ENCODE measurements at regions not wholly inside any gene's neighbourhood (a gene's known extent, or its start where the extent isn't known, plus 50 kb on each side); places are given as distances from the start of the nearest gene placed in this dataset.

DNA sequence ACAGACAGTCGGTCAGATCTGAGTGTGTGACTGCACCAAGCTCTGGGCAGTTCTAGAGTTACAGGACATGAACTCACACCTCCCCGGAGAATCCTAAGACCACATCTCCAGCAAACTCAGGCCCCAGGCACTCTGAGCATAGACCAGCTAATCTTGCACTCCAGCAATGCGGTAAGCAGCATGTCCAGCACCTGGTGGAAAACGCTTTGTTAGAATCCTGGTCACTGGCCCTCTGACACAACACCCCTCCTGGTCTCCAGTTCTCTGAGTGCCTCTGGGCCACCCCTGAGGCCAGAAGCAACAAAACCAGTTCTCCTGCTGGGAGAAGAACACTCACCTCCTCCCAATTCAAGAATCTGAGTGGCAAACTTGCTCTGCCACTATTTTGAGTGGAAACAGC is 82.7 kb upstream of the TMEM45B start:
- Histone ChIP-seq H3K4me3 (ENCODE audit: low read depth in 2 of 2, low read length in 2 of 2) (no peak overlapping the region), H3K27me3 (ENCODE audit: control insufficient read depth, insufficient read depth, low read length) (no peaks in the 10 kb centered on the region; the same call in none of the 2 replicates), H3K27ac (ENCODE audit: low read length) (no peak overlapping the region), H3K9me3 (ENCODE audit: control insufficient read depth, insufficient read depth, low read depth, low read length) (no peaks in the 10 kb centered on the region), H3K36me3 (ENCODE audit: control insufficient read depth, insufficient read depth, low read length) (no peaks in the 10 kb centered on the region), H3K4me1 (ENCODE audit: control insufficient read depth, insufficient read depth, low read length) (no peaks in the 10 kb centered on the region; the same call in 1 of the 2 replicates)
- POLR2A ChIA-PET = no interaction called here
- ATAC-seq (0 out of 2 replicates have a peak, but pooled peaks have one; percentile 26), DNase-seq (ENCODE audit: low read depth, low spot score) (no peak)
- in situ Hi-C loops (cut with HindIII; ENCODE audit: low pct_unique_long_range_greater_than_20kb, low sequenced_read_pairs) (no loop called here), intact Hi-C loops (cut with micrococcal nuclease; ENCODE audit: unreplicated experiment) (no loop called here)
- CTCF ChIA-PET = no interaction called here
- BruUV-seq (replicated peaks) = no TSS peak
- TF ChIP-seq SIN3A (IDR thresholded peaks at IDR 0.05; ENCODE audit: borderline replicate concordance, insufficient read depth, low read depth, low read length) (no peak), POLR2AphosphoS5 (IDR thresholded peaks at IDR 0.05; ENCODE audit: low read depth, low read length) (no peak), TCF7L2 (IDR thresholded peaks at IDR 0.05; ENCODE audit: low read depth, low read length) (no peak)
- TF ChIP-seq, protein P1, sequence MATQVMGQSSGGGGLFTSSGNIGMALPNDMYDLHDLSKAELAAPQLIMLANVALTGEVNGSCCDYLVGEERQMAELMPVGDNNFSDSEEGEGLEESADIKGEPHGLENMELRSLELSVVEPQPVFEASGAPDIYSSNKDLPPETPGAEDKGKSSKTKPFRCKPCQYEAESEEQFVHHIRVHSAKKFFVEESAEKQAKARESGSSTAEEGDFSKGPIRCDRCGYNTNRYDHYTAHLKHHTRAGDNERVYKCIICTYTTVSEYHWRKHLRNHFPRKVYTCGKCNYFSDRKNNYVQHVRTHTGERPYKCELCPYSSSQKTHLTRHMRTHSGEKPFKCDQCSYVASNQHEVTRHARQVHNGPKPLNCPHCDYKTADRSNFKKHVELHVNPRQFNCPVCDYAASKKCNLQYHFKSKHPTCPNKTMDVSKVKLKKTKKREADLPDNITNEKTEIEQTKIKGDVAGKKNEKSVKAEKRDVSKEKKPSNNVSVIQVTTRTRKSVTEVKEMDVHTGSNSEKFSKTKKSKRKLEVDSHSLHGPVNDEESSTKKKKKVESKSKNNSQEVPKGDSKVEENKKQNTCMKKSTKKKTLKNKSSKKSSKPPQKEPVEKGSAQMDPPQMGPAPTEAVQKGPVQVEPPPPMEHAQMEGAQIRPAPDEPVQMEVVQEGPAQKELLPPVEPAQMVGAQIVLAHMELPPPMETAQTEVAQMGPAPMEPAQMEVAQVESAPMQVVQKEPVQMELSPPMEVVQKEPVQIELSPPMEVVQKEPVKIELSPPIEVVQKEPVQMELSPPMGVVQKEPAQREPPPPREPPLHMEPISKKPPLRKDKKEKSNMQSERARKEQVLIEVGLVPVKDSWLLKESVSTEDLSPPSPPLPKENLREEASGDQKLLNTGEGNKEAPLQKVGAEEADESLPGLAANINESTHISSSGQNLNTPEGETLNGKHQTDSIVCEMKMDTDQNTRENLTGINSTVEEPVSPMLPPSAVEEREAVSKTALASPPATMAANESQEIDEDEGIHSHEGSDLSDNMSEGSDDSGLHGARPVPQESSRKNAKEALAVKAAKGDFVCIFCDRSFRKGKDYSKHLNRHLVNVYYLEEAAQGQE (IDR thresholded peaks at IDR 0.05; ENCODE audit: insufficient read depth in 1 of 2, low read depth in 2 of 2, low read length in 1 of 2) = no peak
- TF ChIP-seq, protein P2, sequence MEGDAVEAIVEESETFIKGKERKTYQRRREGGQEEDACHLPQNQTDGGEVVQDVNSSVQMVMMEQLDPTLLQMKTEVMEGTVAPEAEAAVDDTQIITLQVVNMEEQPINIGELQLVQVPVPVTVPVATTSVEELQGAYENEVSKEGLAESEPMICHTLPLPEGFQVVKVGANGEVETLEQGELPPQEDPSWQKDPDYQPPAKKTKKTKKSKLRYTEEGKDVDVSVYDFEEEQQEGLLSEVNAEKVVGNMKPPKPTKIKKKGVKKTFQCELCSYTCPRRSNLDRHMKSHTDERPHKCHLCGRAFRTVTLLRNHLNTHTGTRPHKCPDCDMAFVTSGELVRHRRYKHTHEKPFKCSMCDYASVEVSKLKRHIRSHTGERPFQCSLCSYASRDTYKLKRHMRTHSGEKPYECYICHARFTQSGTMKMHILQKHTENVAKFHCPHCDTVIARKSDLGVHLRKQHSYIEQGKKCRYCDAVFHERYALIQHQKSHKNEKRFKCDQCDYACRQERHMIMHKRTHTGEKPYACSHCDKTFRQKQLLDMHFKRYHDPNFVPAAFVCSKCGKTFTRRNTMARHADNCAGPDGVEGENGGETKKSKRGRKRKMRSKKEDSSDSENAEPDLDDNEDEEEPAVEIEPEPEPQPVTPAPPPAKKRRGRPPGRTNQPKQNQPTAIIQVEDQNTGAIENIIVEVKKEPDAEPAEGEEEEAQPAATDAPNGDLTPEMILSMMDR (IDR thresholded peaks at IDR 0.05) = no peak

GRCh38 chr11:129733384-129733783 is 82.3 kb upstream of the TMEM45B start:
- H3K9me3 ChIP-seq (ENCODE audit: control insufficient read depth, insufficient read depth, low read depth, low read length) = no peaks in the 10 kb centered on the region
- no peaks in the 10 kb centered on the region; the same call in none of the 2 replicates for H3K27me3 ChIP-seq (ENCODE audit: control insufficient read depth, insufficient read depth, low read length)
- TF ChIP-seq, protein P1 (IDR thresholded peaks at IDR 0.05; ENCODE audit: insufficient read depth in 1 of 2, low read depth in 2 of 2, low read length in 1 of 2) = no peak
- no peak for TF ChIP-seq SIN3A (IDR thresholded peaks at IDR 0.05; ENCODE audit: borderline replicate concordance, insufficient read depth, low read depth, low read length)
- TF ChIP-seq TCF7L2 (IDR thresholded peaks at IDR 0.05; ENCODE audit: low read depth, low read length) = no peak
- TF ChIP-seq, protein P2 (IDR thresholded peaks at IDR 0.05) = no peak
- no peak for TF ChIP-seq POLR2AphosphoS5 (IDR thresholded peaks at IDR 0.05; ENCODE audit: low read depth, low read length)
- DNase-seq (ENCODE audit: low read depth, low spot score) (no peak), ATAC-seq (no peak)
- intact Hi-C loops (cut with micrococcal nuclease; ENCODE audit: unreplicated experiment) = no loop called here
- H3K4me1 ChIP-seq (ENCODE audit: control insufficient read depth, insufficient read depth, low read length) = no peaks in the 10 kb centered on the region; the same call in 1 of the 2 replicates
- BruUV-seq (replicated peaks) = no TSS peak
- no peak overlapping the region for H3K4me3 ChIP-seq (ENCODE audit: low read depth in 2 of 2, low read length in 2 of 2)
- no peaks in the 10 kb centered on the region for H3K36me3 ChIP-seq (ENCODE audit: control insufficient read depth, insufficient read depth, low read length)
- in situ Hi-C loops (cut with HindIII; ENCODE audit: low pct_unique_long_range_greater_than_20kb, low sequenced_read_pairs) = no loop called here
- no peak overlapping the region for H3K27ac ChIP-seq (ENCODE audit: low read length)
- POLR2A ChIA-PET = no interaction called here
- CTCF ChIA-PET = no interaction called here
